Left hindlimb (tissue), 1 donor: ENCODE measurements at regions not wholly inside any gene's neighbourhood (a gene's known extent, or its start where the extent isn't known, plus 50 kb on each side); places are given as distances from the start of the nearest gene placed in this dataset.

Experiments
- DNase-seq: peaks from one replicate; pipeline ENCODE4 v3.0.0-alpha.2; 2018

GRCh38 chr5:148913985-148914431 lies 87.6 kb downstream of the ADRB2 start:
- DNase-seq = no peak

GRCh38 chr5:148915224-148915817 lies 88.9 kb downstream of the ADRB2 start:
- no peak for DNase-seq

GRCh38 chr5:148920646-148921288 lies 94.4 kb downstream of the ADRB2 start:
- no peak for DNase-seq

- DNase-seq = no peak
Observed at GRCh38 chr5:148921350-148921749, 94.9 kb downstream of the ADRB2 start.

- DNase-seq = no peak
Observed at GRCh38 chr5:148922606-148923005, 96.2 kb downstream of the ADRB2 start.

- DNase-seq = no peak
Observed at GRCh38 chr5:148923023-148923422, 96.6 kb downstream of the ADRB2 start.

- no peak for DNase-seq
Observed at GRCh38 chr5:148924817-148925216, 98.4 kb downstream of the ADRB2 start.

- no peak for DNase-seq
Observed at GRCh38 chr5:148926207-148926606, 99.8 kb downstream of the ADRB2 start.

GRCh38 chr5:148927307-148927946 lies 101.0 kb downstream of the ADRB2 start:
- no peak for DNase-seq

- no peak for DNase-seq
Observed at GRCh38 chr5:148928141-148928540, 101.7 kb downstream of the ADRB2 start.

GRCh38 chr5:148931453-148932057 lies 105.1 kb downstream of the ADRB2 start:
- DNase-seq = no peak

- no peak for DNase-seq
Observed at GRCh38 chr5:148932355-148932935, 106.0 kb downstream of the ADRB2 start.

GRCh38 chr5:148933903-148934432 lies 107.6 kb downstream of the ADRB2 start:
- DNase-seq = no peak

GRCh38 chr5:148934895-148935400 lies 108.5 kb downstream of the ADRB2 start:
- DNase-seq = no peak

GRCh38 chr5:148937239-148937638 lies 110.8 kb downstream of the ADRB2 start:
- no peak for DNase-seq

- no peak for DNase-seq
Observed at GRCh38 chr5:148937830-148938521, 111.6 kb downstream of the ADRB2 start.

GRCh38 chr5:148938522-148938882 lies 112.1 kb downstream of the ADRB2 start:
- DNase-seq = no peak

- DNase-seq = no peak
Observed at GRCh38 chr5:148939676-148940075, 113.3 kb downstream of the ADRB2 start.

- DNase-seq = no peak
Observed at GRCh38 chr5:148941810-148942209, 115.4 kb downstream of the ADRB2 start.

GRCh38 chr5:148949841-148950470 lies 112.9 kb downstream of the SH3TC2 start:
- peak; percentile 51 for DNase-seq

- no peak for DNase-seq
Observed at GRCh38 chr5:148950471-148950863, 112.4 kb downstream of the SH3TC2 start.

- DNase-seq = no peak
Observed at GRCh38 chr5:148950892-148951291, 112.0 kb downstream of the SH3TC2 start.
